CD14-positive monocyte (primary cell): ENCODE measurements at regions not wholly inside any gene's neighbourhood (a gene's known extent, or its start where the extent isn't known, plus 50 kb on each side); places are given as distances from the start of the nearest gene placed in this dataset.
A peak's percentile ranks its signal among the peaks of the same experiment; 100 is the strongest.

Source experiments
- DNase-seq, 3 donors: peaks; one replicate each; pipeline ENCODE4 v3.0.0-alpha.2; 2011 to 2022
- H2AFZ ChIP-seq: 2 replicates; pipeline ENCODE4 v1.6.0; 2012; ENCODE audit warnings: mild to moderate bottlenecking, low read depth, low read length, inconsistent platforms; ENCODE audit not compliant: insufficient read depth, poor library complexity, severe bottlenecking
- H3K27ac ChIP-seq, 2 donors: 1 replicate in 1 of 2; 2 replicates in 1 of 2; pipeline ENCODE4 v1.5.1; 2012 to 2013; ENCODE audit warnings: low read length in 2 of 2, control low read depth in 1 of 2, inconsistent platforms in 1 of 2, low read depth in 1 of 2, mild to moderate bottlenecking in 1 of 2
- H3K27me3 ChIP-seq, 2 donors: one replicate each; pipeline versions ENCODE4 v1.6.0 to v1.6.1; 2011 to 2013; ENCODE audit warnings: low read length in 2 of 2; ENCODE audit not compliant: control insufficient read depth in 2 of 2, insufficient read depth in 2 of 2
- H3K36me3 ChIP-seq, 2 donors: replicated peaks in 1 of 2; 1 replicate in 1 of 2; 2 replicates in 1 of 2; pipeline versions ENCODE4 v1.5.1 to v1.6.1; 2012 to 2013; ENCODE audit warnings: low read length in 2 of 2, control low read depth in 1 of 2, inconsistent platforms in 1 of 2, mild to moderate bottlenecking in 1 of 2; ENCODE audit not compliant: insufficient read depth in 2 of 2, control insufficient read depth in 1 of 2
- H3K4me1 ChIP-seq, 2 donors: 1 replicate in 1 of 2; 2 replicates in 1 of 2; pipeline versions ENCODE4 v1.5.1 to v1.6.1; 2012 to 2013; ENCODE audit warnings: low read length in 2 of 2, control low read depth in 1 of 2, inconsistent platforms in 1 of 2, mild to moderate bottlenecking in 1 of 2, moderate library complexity in 1 of 2; ENCODE audit not compliant: insufficient read depth in 2 of 2, control insufficient read depth in 1 of 2
- H3K4me2 ChIP-seq: replicated peaks from 2 replicates; pipeline ENCODE3; 2012; ENCODE audit warnings: low read length, moderate library complexity, mild to moderate bottlenecking; ENCODE audit not compliant: poor library complexity, severe bottlenecking; ENCODE audit errors: extremely low read depth
- H3K4me3 ChIP-seq, 3 experiments: fragments of 200-600 bp in 1 of 3; sonication (generic) in 1 of 3; replicated peaks in 1 of 3; 1 replicate in 2 of 3; 2 replicates in 1 of 3; pipeline ENCODE4 v1.5.1; 2011 to 2013; ENCODE audit warnings: low read length in 3 of 3, mild to moderate bottlenecking in 3 of 3, control low read depth in 2 of 3, low read depth in 2 of 3, inconsistent platforms in 1 of 3, moderate library complexity in 1 of 3
- H3K79me2 ChIP-seq: 2 replicates; pipeline ENCODE4 v1.6.0; 2012; ENCODE audit warnings: mild to moderate bottlenecking, control low read depth, inconsistent platforms, low read length, moderate library complexity; ENCODE audit not compliant: insufficient read depth
- H3K9ac ChIP-seq: 2 replicates; pipeline ENCODE4 v1.6.0; 2017; ENCODE audit warnings: low read length, mild to moderate bottlenecking; ENCODE audit not compliant: insufficient read depth, poor library complexity, severe bottlenecking
- H3K9me3 ChIP-seq, 2 donors: replicated peaks in 1 of 2; 1 replicate in 1 of 2; 2 replicates in 1 of 2; pipeline versions ENCODE4 v1.5.1 to v1.6.1; 2012 to 2013; ENCODE audit warnings: low read length in 2 of 2, control low read depth in 1 of 2; ENCODE audit not compliant: control insufficient read depth in 1 of 2, insufficient read depth in 1 of 2
- H4K20me1 ChIP-seq: 2 replicates; pipeline ENCODE4 v1.6.0; 2012; ENCODE audit warnings: mild to moderate bottlenecking, low read length, control low read depth, moderate library complexity; ENCODE audit not compliant: insufficient read depth
- H3K27ac Mint-ChIP-seq, 7 donors: one replicate each; pipeline ENCODE4 v1.8.0; 2020; ENCODE audit warnings: mild to moderate bottlenecking in 7 of 7, mixed read lengths in 7 of 7, moderate library complexity in 6 of 7, inconsistent platforms in 2 of 7
- H3K27me3 Mint-ChIP-seq, 3 donors: one replicate each; pipeline ENCODE4 v1.8.0; 2021 to 2022; ENCODE audit warnings: low read depth in 3 of 3, mild to moderate bottlenecking in 3 of 3, mixed read lengths in 3 of 3, moderate library complexity in 3 of 3, inconsistent platforms in 1 of 3
- H3K36me3 Mint-ChIP-seq, 2 donors: one replicate each; pipeline ENCODE4 v1.8.0; 2020; ENCODE audit warnings: mixed read lengths in 2 of 2, inconsistent platforms in 1 of 2, mild to moderate bottlenecking in 1 of 2
- H3K4me1 Mint-ChIP-seq: one replicate; pipeline ENCODE4 v1.8.0; 2020; ENCODE audit warnings: mild to moderate bottlenecking, mixed read lengths
- H3K4me3 Mint-ChIP-seq, 2 donors: one replicate each; pipeline ENCODE4 v1.8.0; 2020; ENCODE audit warnings: mild to moderate bottlenecking in 2 of 2, mixed read lengths in 2 of 2, moderate library complexity in 1 of 2
- H3K9me3 Mint-ChIP-seq, 7 donors: one replicate each; pipeline ENCODE4 v1.8.0; 2020 to 2022; ENCODE audit warnings: mixed read lengths in 7 of 7, mild to moderate bottlenecking in 6 of 7, moderate library complexity in 6 of 7, inconsistent platforms in 2 of 7
- WGBS: methylation state at CpG from one replicate; pipeline ENCODE4 v1.1.5; 2013; ENCODE audit warnings: missing lambda C conversion rate; ENCODE audit not compliant: insufficient coverage; 5-methylcytosine and 5-hydroxymethylcytosine counted together
- intact Hi-C, 2 donors: fragments of 100-400 bp; cut with micrococcal nuclease; formaldehyde crosslinking; loops; one replicate each; pipeline versions ENCODE4 v1.15.0 to v1.15.1; 2023
- TF ChIP-seq, protein P1 (sequence below): fragments of 200-600 bp; IDR thresholded peaks from one replicate; pipeline ENCODE4 v1.8.0; 2022; ENCODE audit warnings: antibody characterized with exemption, mild to moderate bottlenecking

DNA sequence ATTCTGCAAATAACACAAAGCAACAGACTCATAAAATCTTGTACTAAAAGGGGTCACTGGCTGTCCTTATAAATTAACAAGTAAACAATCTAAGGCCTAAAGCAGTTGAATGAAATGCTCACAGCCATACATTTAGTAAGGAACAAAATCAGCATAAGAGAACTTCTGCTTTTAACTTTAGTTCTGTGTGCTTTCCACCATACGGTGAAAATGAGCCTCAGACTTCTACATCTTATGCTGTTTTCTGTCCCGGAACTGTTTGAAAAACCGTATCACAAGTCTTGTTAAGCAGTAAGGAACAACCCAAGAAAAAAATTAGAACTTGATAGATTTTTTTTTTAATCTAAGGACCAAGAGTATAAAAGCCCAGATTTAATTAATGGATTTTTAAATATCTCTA lies 549.1 kb upstream of the MIR17HG start:
- H2AFZ ChIP-seq = no peak overlapping the region
- peaks cover 0 to 2% (median 0%) of the 10 kb centered on the region in 7 donors for H3K9me3 Mint-ChIP-seq
- no peak overlapping the region for H3K4me3 ChIP-seq
- no CpG with 5 or more reads among the region's 3 CpGs for WGBS
- no peaks in the 10 kb centered on the region for H3K79me2 ChIP-seq
- peaks cover 32% of the 10 kb centered on the region for H3K4me1 Mint-ChIP-seq
- no peaks in the 10 kb centered on the region for H3K9me3 ChIP-seq
- peak overlapping the region; percentile 0 for H3K4me2 ChIP-seq
- peak overlapping the region in 1 of 2 donors; percentile 60 for H3K4me3 Mint-ChIP-seq
- no peaks in the 10 kb centered on the region for H3K36me3 ChIP-seq
- peaks cover 28 to 34% of the 10 kb centered on the region in 2 donors for H3K4me1 ChIP-seq
- peak overlapping the region in 6 of 7 donors; percentile 24 to 78 (median 60) for H3K27ac Mint-ChIP-seq
- no peaks in the 10 kb centered on the region for H3K27me3 ChIP-seq
- no peaks in the 10 kb centered on the region for H3K27me3 Mint-ChIP-seq
- DNase-seq = peak in 2 of 3 donors; percentile 5 to 25
- H3K36me3 Mint-ChIP-seq = no peaks in the 10 kb centered on the region
- no peaks in the 10 kb centered on the region for H4K20me1 ChIP-seq
- H3K27ac ChIP-seq = peak overlapping the region in 1 of 2 donors; percentile 59
- TF ChIP-seq, protein P1, sequence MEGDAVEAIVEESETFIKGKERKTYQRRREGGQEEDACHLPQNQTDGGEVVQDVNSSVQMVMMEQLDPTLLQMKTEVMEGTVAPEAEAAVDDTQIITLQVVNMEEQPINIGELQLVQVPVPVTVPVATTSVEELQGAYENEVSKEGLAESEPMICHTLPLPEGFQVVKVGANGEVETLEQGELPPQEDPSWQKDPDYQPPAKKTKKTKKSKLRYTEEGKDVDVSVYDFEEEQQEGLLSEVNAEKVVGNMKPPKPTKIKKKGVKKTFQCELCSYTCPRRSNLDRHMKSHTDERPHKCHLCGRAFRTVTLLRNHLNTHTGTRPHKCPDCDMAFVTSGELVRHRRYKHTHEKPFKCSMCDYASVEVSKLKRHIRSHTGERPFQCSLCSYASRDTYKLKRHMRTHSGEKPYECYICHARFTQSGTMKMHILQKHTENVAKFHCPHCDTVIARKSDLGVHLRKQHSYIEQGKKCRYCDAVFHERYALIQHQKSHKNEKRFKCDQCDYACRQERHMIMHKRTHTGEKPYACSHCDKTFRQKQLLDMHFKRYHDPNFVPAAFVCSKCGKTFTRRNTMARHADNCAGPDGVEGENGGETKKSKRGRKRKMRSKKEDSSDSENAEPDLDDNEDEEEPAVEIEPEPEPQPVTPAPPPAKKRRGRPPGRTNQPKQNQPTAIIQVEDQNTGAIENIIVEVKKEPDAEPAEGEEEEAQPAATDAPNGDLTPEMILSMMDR = no peak
- intact Hi-C loops = no loop called here
- no peak overlapping the region for H3K9ac ChIP-seq

- H3K27ac Mint-ChIP-seq = peak overlapping the region in 6 of 7 donors; percentile 27 to 80 (median 53)
- no peaks in the 10 kb centered on the region for H3K27me3 Mint-ChIP-seq
- Histone ChIP-seq H3K27me3 (no peaks in the 10 kb centered on the region), H4K20me1 (no peaks in the 10 kb centered on the region), H3K4me3 (peak overlapping the region in 1 of 3 experiments; percentile 9), H3K9me3 (no peaks in the 10 kb centered on the region), H3K4me2 (peak overlapping the region; percentile 19), H3K36me3 (no peaks in the 10 kb centered on the region), H3K9ac (no peak overlapping the region), H2AFZ (no peak overlapping the region), H3K79me2 (no peaks in the 10 kb centered on the region), H3K27ac (peak overlapping the region; percentile 20 to 38), H3K4me1 (peaks cover 28 to 34% of the 10 kb centered on the region in 2 donors)
- no peaks in the 10 kb centered on the region for H3K36me3 Mint-ChIP-seq
- H3K9me3 Mint-ChIP-seq = peaks cover 0 to 4% (median 0%) of the 10 kb centered on the region in 7 donors
- peaks cover 34% of the 10 kb centered on the region for H3K4me1 Mint-ChIP-seq
- intact Hi-C loops = no loop called here
- 0% methylated on average over 1 of the region's 3 CpGs for WGBS
- TF ChIP-seq, protein P1 = no peak
- peak; percentile 45 to 71 (median 56) for DNase-seq
- H3K4me3 Mint-ChIP-seq = peak overlapping the region in 1 of 2 donors; percentile 28
These were observed 547.3 kb upstream of the MIR17HG start for GRCh38 chr13:90800082-90800746.
